HCT116 (cell line): ENCODE measurements at regions not wholly inside any gene's neighbourhood (a gene's known extent, or its start where the extent isn't known, plus 50 kb on each side); places are given as distances from the start of the nearest gene placed in this dataset.

Experiments used
- CBX3 ChIP-seq: IDR thresholded peaks from 2 replicates; pipeline ENCODE4 v1.6.1; 2012; ENCODE audit warnings: low read depth
- EZH2 ChIP-seq: fragments of 200-600 bp; sonication (generic); IDR thresholded peaks from 2 replicates; pipeline ENCODE4 v1.6.1; 2017; ENCODE audit warnings: antibody characterized with exemption, mixed run types
- POLR2A ChIP-seq: IDR thresholded peaks from 2 replicates; pipeline ENCODE4 v1.7.0; 2011; ENCODE audit warnings: borderline replicate concordance; ENCODE audit not compliant: insufficient read depth, insufficient read length; ENCODE audit errors: extremely low read depth
- POLR2AphosphoS5 ChIP-seq: IDR thresholded peaks from 2 replicates; pipeline ENCODE4 v1.6.1; 2011; ENCODE audit warnings: mild to moderate bottlenecking, low read depth, low read length, moderate library complexity
- SIN3A ChIP-seq: IDR thresholded peaks from 2 replicates; pipeline ENCODE4 v1.6.1; 2012; ENCODE audit warnings: low read depth
- SRF ChIP-seq: IDR thresholded peaks from 2 replicates; pipeline ENCODE4 v1.6.1; 2012; ENCODE audit warnings: low read depth
- YY1 ChIP-seq: IDR thresholded peaks from 2 replicates; pipeline ENCODE4 v1.6.1; 2011; ENCODE audit warnings: low read length, low read depth, moderate library complexity, mild to moderate bottlenecking; ENCODE audit not compliant: insufficient replicate concordance; ENCODE audit errors: extremely low read depth
- ZFX ChIP-seq: fragments of 450-650 bp; IDR thresholded peaks from 2 replicates; pipeline ENCODE4 v1.6.1; 2017
- ZNF274 ChIP-seq: fragments of 200-500 bp; sonication (Bioruptor generic); IDR thresholded peaks from 2 replicates; pipeline ENCODE4 v1.6.1; 2014; ENCODE audit warnings: mild to moderate bottlenecking, low read depth, low read length, inconsistent platforms
- TF ChIP-seq, protein P1 (sequence below), 3 experiments: fragments of 200-600 bp in 1 of 3; sonication (generic) in 1 of 3; IDR thresholded peaks in 2 of 3; conservative IDR thresholded peaks in 1 of 3; 2 replicates each; pipeline ENCODE4 v1.5.1; 2012 to 2017; ENCODE audit warnings: low read depth in 2 of 3, low read length in 2 of 3, antibody characterized with exemption in 1 of 3, borderline replicate concordance in 1 of 3, control low read depth in 1 of 3, mild to moderate bottlenecking in 1 of 3, mixed read lengths in 1 of 3, mixed run types in 1 of 3, moderate library complexity in 1 of 3; ENCODE audit not compliant: insufficient read depth in 1 of 3
- TF ChIP-seq, protein P2 (sequence below): IDR thresholded peaks from 2 replicates; pipeline ENCODE4 v1.6.1; 2011; ENCODE audit warnings: mild to moderate bottlenecking, low read length, moderate library complexity; ENCODE audit not compliant: insufficient replicate concordance; ENCODE audit errors: extremely low read depth
- TF ChIP-seq, protein P3 (sequence below): IDR thresholded peaks from 2 replicates; pipeline ENCODE4 v1.6.1; 2012
- TF ChIP-seq, protein P4 (sequence below): IDR thresholded peaks from 2 replicates; pipeline ENCODE4 v1.6.1; 2012
- TF ChIP-seq, protein P5 (sequence below): IDR thresholded peaks from 2 replicates; pipeline ENCODE4 v1.6.1; 2012; ENCODE audit warnings: low read depth

DNA sequence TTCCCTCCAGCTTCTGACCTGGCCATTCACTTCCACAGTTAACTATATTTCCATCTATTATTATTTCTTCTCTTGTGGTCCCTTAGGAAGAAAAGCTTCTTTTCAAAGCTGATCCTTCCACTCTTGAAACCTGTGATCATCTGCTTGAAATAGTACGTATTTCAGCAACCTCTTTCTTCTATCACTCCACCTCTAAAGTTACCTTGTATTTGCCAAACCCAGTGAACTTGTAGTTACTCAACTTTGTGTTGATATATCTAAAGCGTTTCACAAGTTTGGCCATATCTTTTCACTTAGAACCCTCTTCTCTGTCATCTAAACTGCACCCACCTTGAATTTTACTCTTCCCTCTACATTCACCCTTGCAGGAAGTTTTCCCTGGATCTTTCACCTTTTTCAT is 173.8 kb upstream of the RAD23B start:
- TF ChIP-seq, protein P1, sequence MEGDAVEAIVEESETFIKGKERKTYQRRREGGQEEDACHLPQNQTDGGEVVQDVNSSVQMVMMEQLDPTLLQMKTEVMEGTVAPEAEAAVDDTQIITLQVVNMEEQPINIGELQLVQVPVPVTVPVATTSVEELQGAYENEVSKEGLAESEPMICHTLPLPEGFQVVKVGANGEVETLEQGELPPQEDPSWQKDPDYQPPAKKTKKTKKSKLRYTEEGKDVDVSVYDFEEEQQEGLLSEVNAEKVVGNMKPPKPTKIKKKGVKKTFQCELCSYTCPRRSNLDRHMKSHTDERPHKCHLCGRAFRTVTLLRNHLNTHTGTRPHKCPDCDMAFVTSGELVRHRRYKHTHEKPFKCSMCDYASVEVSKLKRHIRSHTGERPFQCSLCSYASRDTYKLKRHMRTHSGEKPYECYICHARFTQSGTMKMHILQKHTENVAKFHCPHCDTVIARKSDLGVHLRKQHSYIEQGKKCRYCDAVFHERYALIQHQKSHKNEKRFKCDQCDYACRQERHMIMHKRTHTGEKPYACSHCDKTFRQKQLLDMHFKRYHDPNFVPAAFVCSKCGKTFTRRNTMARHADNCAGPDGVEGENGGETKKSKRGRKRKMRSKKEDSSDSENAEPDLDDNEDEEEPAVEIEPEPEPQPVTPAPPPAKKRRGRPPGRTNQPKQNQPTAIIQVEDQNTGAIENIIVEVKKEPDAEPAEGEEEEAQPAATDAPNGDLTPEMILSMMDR (IDR thresholded peaks at IDR 0.05 in 2 of 3, conservative IDR thresholded peaks at IDR 0.05 in 1 of 3; ENCODE audit: borderline replicate concordance in 1 of 3, insufficient read depth in 1 of 3, low read depth in 2 of 3, low read length in 2 of 3): no peak
- TF ChIP-seq POLR2AphosphoS5: no peak
- TF ChIP-seq ZNF274: no peak
- TF ChIP-seq, protein P2, sequence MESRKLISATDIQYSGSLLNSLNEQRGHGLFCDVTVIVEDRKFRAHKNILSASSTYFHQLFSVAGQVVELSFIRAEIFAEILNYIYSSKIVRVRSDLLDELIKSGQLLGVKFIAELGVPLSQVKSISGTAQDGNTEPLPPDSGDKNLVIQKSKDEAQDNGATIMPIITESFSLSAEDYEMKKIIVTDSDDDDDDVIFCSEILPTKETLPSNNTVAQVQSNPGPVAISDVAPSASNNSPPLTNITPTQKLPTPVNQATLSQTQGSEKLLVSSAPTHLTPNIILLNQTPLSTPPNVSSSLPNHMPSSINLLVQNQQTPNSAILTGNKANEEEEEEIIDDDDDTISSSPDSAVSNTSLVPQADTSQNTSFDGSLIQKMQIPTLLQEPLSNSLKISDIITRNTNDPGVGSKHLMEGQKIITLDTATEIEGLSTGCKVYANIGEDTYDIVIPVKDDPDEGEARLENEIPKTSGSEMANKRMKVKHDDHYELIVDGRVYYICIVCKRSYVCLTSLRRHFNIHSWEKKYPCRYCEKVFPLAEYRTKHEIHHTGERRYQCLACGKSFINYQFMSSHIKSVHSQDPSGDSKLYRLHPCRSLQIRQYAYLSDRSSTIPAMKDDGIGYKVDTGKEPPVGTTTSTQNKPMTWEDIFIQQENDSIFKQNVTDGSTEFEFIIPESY: no peak
- no peak for TF ChIP-seq SRF
- TF ChIP-seq ZFX: no peak
- TF ChIP-seq EZH2: no peak
- no peak for TF ChIP-seq POLR2A
- TF ChIP-seq, protein P3, sequence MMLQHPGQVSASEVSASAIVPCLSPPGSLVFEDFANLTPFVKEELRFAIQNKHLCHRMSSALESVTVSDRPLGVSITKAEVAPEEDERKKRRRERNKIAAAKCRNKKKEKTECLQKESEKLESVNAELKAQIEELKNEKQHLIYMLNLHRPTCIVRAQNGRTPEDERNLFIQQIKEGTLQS: no peak
- TF ChIP-seq CBX3: no peak
- TF ChIP-seq, protein P4, sequence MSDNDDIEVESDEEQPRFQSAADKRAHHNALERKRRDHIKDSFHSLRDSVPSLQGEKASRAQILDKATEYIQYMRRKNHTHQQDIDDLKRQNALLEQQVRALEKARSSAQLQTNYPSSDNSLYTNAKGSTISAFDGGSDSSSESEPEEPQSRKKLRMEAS: no peak
- TF ChIP-seq SIN3A: no peak
- TF ChIP-seq YY1: no peak
- TF ChIP-seq, protein P5, sequence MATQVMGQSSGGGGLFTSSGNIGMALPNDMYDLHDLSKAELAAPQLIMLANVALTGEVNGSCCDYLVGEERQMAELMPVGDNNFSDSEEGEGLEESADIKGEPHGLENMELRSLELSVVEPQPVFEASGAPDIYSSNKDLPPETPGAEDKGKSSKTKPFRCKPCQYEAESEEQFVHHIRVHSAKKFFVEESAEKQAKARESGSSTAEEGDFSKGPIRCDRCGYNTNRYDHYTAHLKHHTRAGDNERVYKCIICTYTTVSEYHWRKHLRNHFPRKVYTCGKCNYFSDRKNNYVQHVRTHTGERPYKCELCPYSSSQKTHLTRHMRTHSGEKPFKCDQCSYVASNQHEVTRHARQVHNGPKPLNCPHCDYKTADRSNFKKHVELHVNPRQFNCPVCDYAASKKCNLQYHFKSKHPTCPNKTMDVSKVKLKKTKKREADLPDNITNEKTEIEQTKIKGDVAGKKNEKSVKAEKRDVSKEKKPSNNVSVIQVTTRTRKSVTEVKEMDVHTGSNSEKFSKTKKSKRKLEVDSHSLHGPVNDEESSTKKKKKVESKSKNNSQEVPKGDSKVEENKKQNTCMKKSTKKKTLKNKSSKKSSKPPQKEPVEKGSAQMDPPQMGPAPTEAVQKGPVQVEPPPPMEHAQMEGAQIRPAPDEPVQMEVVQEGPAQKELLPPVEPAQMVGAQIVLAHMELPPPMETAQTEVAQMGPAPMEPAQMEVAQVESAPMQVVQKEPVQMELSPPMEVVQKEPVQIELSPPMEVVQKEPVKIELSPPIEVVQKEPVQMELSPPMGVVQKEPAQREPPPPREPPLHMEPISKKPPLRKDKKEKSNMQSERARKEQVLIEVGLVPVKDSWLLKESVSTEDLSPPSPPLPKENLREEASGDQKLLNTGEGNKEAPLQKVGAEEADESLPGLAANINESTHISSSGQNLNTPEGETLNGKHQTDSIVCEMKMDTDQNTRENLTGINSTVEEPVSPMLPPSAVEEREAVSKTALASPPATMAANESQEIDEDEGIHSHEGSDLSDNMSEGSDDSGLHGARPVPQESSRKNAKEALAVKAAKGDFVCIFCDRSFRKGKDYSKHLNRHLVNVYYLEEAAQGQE: no peak
